HG02970 (cell line): ENCODE measurements at regions not wholly inside any gene's neighbourhood (a gene's known extent, or its start where the extent isn't known, plus 50 kb on each side); places are given as distances from the start of the nearest gene placed in this dataset.

ENCODE experiments used
- ATAC-seq: cut with Tn5 transposase; IDR thresholded peaks from one replicate; pipeline ENCODE4 v1.9.1; 2021; ENCODE audit warnings: mild to moderate bottlenecking, moderate library complexity, moderate number of reproducible peaks; ENCODE audit not compliant: unreplicated experiment, low FRiP score

- ATAC-seq = no peak
These were observed 83.3 kb downstream of the ALDH8A1 start for GRCh38 chr6:134866563-134866962.

- ATAC-seq = no peak
These were observed 85.3 kb downstream of the ALDH8A1 start for GRCh38 chr6:134864558-134864957.

GRCh38 chr6:134863763-134864510 is 86.0 kb downstream of the ALDH8A1 start:
- ATAC-seq = no peak

- ATAC-seq = no peak
These were observed 95.5 kb downstream of the ALDH8A1 start for GRCh38 chr6:134854366-134854765.

- no peak for ATAC-seq
These were observed 96.5 kb downstream of the ALDH8A1 start for GRCh38 chr6:134853111-134854055.

- no peak for ATAC-seq
These were observed 98.4 kb downstream of the ALDH8A1 start for GRCh38 chr6:134851548-134851947.

GRCh38 chr6:134850721-134851305 is 99.1 kb downstream of the ALDH8A1 start:
- ATAC-seq = no peak

GRCh38 chr6:134849920-134850447 is 99.9 kb downstream of the ALDH8A1 start:
- ATAC-seq = no peak

GRCh38 chr6:134848076-134848475 is 101.8 kb downstream of the ALDH8A1 start:
- ATAC-seq = no peak

GRCh38 chr6:134846865-134847264 is 103.0 kb downstream of the ALDH8A1 start:
- no peak for ATAC-seq

- ATAC-seq = no peak
These were observed 103.9 kb downstream of the ALDH8A1 start for GRCh38 chr6:134846031-134846430.

GRCh38 chr6:134844120-134844519 is 105.8 kb downstream of the ALDH8A1 start:
- no peak for ATAC-seq

- ATAC-seq = peak; percentile 71
These were observed 109.6 kb downstream of the ALDH8A1 start for GRCh38 chr6:134840086-134840867.

- no peak for ATAC-seq
These were observed 113.9 kb downstream of the ALDH8A1 start for GRCh38 chr6:134835993-134836392.

- ATAC-seq = no peak
These were observed 119.0 kb downstream of the ALDH8A1 start for GRCh38 chr6:134830940-134831339.

GRCh38 chr6:134830194-134830593 is 119.7 kb downstream of the ALDH8A1 start:
- ATAC-seq = no peak

- no peak for ATAC-seq
These were observed 121.3 kb downstream of the ALDH8A1 start for GRCh38 chr6:134828641-134829040.

GRCh38 chr6:134826889-134827737 is 122.8 kb downstream of the ALDH8A1 start:
- ATAC-seq = no peak

- ATAC-seq = no peak
These were observed 126.2 kb downstream of the ALDH8A1 start for GRCh38 chr6:134823710-134824034.
